SK-N-SH (cell line): ENCODE measurements at regions not wholly inside any gene's neighbourhood (a gene's known extent, or its start where the extent isn't known, plus 50 kb on each side); places are given as distances from the start of the nearest gene placed in this dataset.

Source experiments
- CTCF ChIA-PET: fragments of 300-600, 350-600 bp; formaldehyde crosslinking; extraction: SDS; loops from one replicate; lab custom pipeline; 2021; lab: Yijun Ruan, JAX
- POLR2A ChIA-PET: fragments of 350-600 bp; sonication (Branson Sonifier 250); formaldehyde crosslinking; extraction: SDS; loops from one replicate; lab custom pipeline; 2020; ENCODE audit warnings: antibody characterized with exemption, inconsistent platforms; lab: Yijun Ruan, JAX
- DNase-seq: peaks from one replicate; pipeline ENCODE4 v3.0.0; 2012
- H2AFZ ChIP-seq: fragments of 200-600 bp; sonication (generic); 2 replicates; pipeline ENCODE4 v1.8.1; 2016; ENCODE audit warnings: antibody characterized with exemption, mild to moderate bottlenecking, low read depth
- H3F3A ChIP-seq: fragments of 200-600 bp; sonication (generic); replicated peaks from 2 replicates; pipeline ENCODE3; 2016; ENCODE audit warnings: antibody characterized with exemption, mild to moderate bottlenecking; ENCODE audit not compliant: insufficient read depth
- H3K27ac ChIP-seq, 2 experiments: fragments of 200-500 bp in 1 of 2; fragments of 200-600 bp in 1 of 2; sonication (Bioruptor generic) in 1 of 2; sonication (generic), shearing (Covaris generic) in 1 of 2; 2 replicates each; pipeline versions ENCODE4 v1.5.1 to v1.6.1; 2014 to 2016; ENCODE audit warnings: low read depth in 2 of 2, inconsistent platforms in 1 of 2, low read length in 1 of 2, mild to moderate bottlenecking in 1 of 2, mixed read lengths in 1 of 2
- H3K27me3 ChIP-seq: fragments of 200-600 bp; sonication (generic), shearing (Covaris generic); 2 replicates; pipeline ENCODE4 v1.6.1; 2016; ENCODE audit warnings: mixed run types; ENCODE audit not compliant: insufficient read depth
- H3K36me3 ChIP-seq, 2 experiments: fragments of 200-500 bp in 1 of 2; fragments of 200-600 bp in 1 of 2; sonication (Bioruptor generic) in 1 of 2; sonication (generic) in 1 of 2; replicated peaks in 1 of 2; 2 replicates each; pipeline versions ENCODE3 to v1.5.1; 2014 to 2016; ENCODE audit warnings: low read length in 1 of 2, mild to moderate bottlenecking in 1 of 2; ENCODE audit not compliant: insufficient read depth in 2 of 2, control insufficient read depth in 1 of 2
- H3K4me1 ChIP-seq, 2 experiments: fragments of 200-500 bp in 1 of 2; fragments of 200-600 bp in 1 of 2; sonication (Bioruptor generic) in 1 of 2; sonication (generic), shearing (Covaris generic) in 1 of 2; 2 replicates each; pipeline versions ENCODE4 v1.5.1 to v1.6.1; 2014 to 2016; ENCODE audit warnings: low read depth in 1 of 2, low read length in 1 of 2, mixed run types in 1 of 2; ENCODE audit not compliant: insufficient read depth in 2 of 2, control insufficient read depth in 1 of 2
- H3K4me2 ChIP-seq: fragments of 200-600 bp; sonication (generic), shearing (Covaris generic); 2 replicates; pipeline ENCODE4 v1.6.1; 2017; ENCODE audit warnings: mixed run types
- H3K4me3 ChIP-seq, 2 experiments: fragments of 200-500 bp in 1 of 2; fragments of 200-600 bp in 1 of 2; sonication (Bioruptor generic) in 1 of 2; sonication (generic), shearing (Covaris generic) in 1 of 2; 2 replicates each; pipeline versions ENCODE4 v1.5.1 to v1.8.1; 2014 to 2016; ENCODE audit warnings: low read depth in 2 of 2, inconsistent platforms in 1 of 2, low read length in 1 of 2, mild to moderate bottlenecking in 1 of 2, mixed read lengths in 1 of 2, moderate library complexity in 1 of 2
- H3K79me2 ChIP-seq: fragments of 200-600 bp; sonication (generic); 2 replicates; pipeline ENCODE4 v1.8.1; 2017; ENCODE audit warnings: mild to moderate bottlenecking; ENCODE audit not compliant: insufficient read depth
- H3K9ac ChIP-seq: fragments of 200-600 bp; sonication (generic); 2 replicates; pipeline ENCODE4 v1.6.1; 2017; ENCODE audit warnings: mixed run types
- H3K9me2 ChIP-seq: fragments of 200-600 bp; sonication (generic); 2 replicates; pipeline ENCODE4 v1.6.1; 2017; ENCODE audit warnings: mixed run types
- H3K9me3 ChIP-seq: fragments of 200-600 bp; sonication (generic); 2 replicates; pipeline ENCODE4 v1.6.1; 2017; ENCODE audit warnings: mixed run types, mild to moderate bottlenecking, moderate library complexity
- H4K20me1 ChIP-seq: fragments of 200-600 bp; sonication (generic); 2 replicates; pipeline ENCODE4 v1.6.1; 2017; ENCODE audit warnings: mild to moderate bottlenecking, mixed run types; ENCODE audit not compliant: insufficient read depth
- CHD2 ChIP-seq: fragments of 150-350 bp; IDR thresholded peaks from 2 replicates; pipeline ENCODE4 v1.6.1; 2018; ENCODE audit warnings: low read length; ENCODE audit not compliant: partially characterized antibody
- EZH2phosphoT487 ChIP-seq: fragments of 200-600 bp; sonication (generic); IDR thresholded peaks from 2 replicates; pipeline ENCODE4 v1.6.1; 2017; ENCODE audit warnings: low read depth, mixed run types, mild to moderate bottlenecking, antibody characterized with exemption, moderate library complexity, borderline replicate concordance
- FOSL2 ChIP-seq: IDR thresholded peaks from 2 replicates; pipeline ENCODE4 v1.4.0; 2012; ENCODE audit warnings: low read depth, mild to moderate bottlenecking, moderate library complexity, borderline replicate concordance
- FOXJ3 ChIP-seq: sonication (generic); formaldehyde crosslinking; IDR thresholded peaks from 2 replicates; pipeline ENCODE4 v1.5.1; 2020; ENCODE audit warnings: mild to moderate bottlenecking, missing genetic modification reagents
- FOXM1 ChIP-seq: IDR thresholded peaks from 2 replicates; pipeline ENCODE4 v1.4.0; 2012; ENCODE audit warnings: low read depth, mild to moderate bottlenecking
- GABPA ChIP-seq: IDR thresholded peaks from 2 replicates; pipeline ENCODE4 v1.4.0; 2012; ENCODE audit warnings: low read depth, mild to moderate bottlenecking
- JUND ChIP-seq: IDR thresholded peaks from 2 replicates; pipeline ENCODE4 v1.4.0; 2012
- MEF2A ChIP-seq: IDR thresholded peaks from 2 replicates; pipeline ENCODE4 v1.4.0; 2012; ENCODE audit warnings: low read depth, borderline replicate concordance
- NFIC ChIP-seq: IDR thresholded peaks from 2 replicates; pipeline ENCODE4 v1.4.0; 2012; ENCODE audit warnings: borderline replicate concordance
- SMC3 ChIP-seq: IDR thresholded peaks from 2 replicates; pipeline ENCODE4 v1.6.1; 2012; ENCODE audit warnings: low read depth, low read length, improper control_type of control experiment
- TAF1 ChIP-seq: IDR thresholded peaks from 2 replicates; pipeline ENCODE4 v1.6.1; 2012; ENCODE audit warnings: low read depth, mild to moderate bottlenecking, low read length, moderate library complexity, borderline replicate concordance
- TEAD4 ChIP-seq: IDR thresholded peaks from 2 replicates; pipeline ENCODE4 v1.4.0; 2012; ENCODE audit warnings: mild to moderate bottlenecking, borderline replicate concordance; ENCODE audit not compliant: insufficient read depth
- YY1 ChIP-seq: IDR thresholded peaks from 2 replicates; pipeline ENCODE4 v1.4.0; 2012; ENCODE audit warnings: low read depth, mild to moderate bottlenecking
- WGBS: methylation state at CpG from one replicate; pipeline ENCODE4 v1.1.6; 2017; ENCODE audit warnings: low lambda C conversion rate; 5-methylcytosine and 5-hydroxymethylcytosine counted together
- TF ChIP-seq, protein P1 (sequence below): fragments of 200-600 bp; sonication (generic); IDR thresholded peaks from 2 replicates; pipeline ENCODE4 v1.6.1; 2017; ENCODE audit warnings: antibody characterized with exemption, mild to moderate bottlenecking, moderate library complexity
- TF ChIP-seq, protein P2 (sequence below): IDR thresholded peaks from 2 replicates; pipeline ENCODE4 v1.6.1; 2012; ENCODE audit warnings: mild to moderate bottlenecking, low read depth, low read length, moderate library complexity

DNA sequence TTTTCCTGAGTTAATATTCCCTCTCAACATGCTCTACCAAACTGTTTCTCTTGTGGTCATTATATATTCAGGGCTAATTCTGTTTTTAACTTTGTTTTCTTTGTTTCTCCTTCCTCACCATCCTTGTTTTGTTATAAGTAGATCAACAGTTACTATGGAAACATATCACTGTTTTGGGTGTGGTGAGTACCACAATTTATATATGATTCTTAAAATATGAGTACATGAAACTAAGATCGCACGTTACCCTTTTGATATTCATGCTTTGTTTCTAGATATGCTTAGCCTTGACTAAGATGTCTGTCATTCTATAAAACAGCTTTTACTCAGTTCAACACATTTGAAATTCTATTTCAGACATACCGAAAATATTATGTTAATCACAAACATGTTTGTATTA lies 232.3 kb upstream of the ITGA4 start:
- CTCF ChIA-PET = no interaction called here
- no peak for DNase-seq
- no peaks in the 10 kb centered on the region for H3K9me2 ChIP-seq
- H3K27me3 ChIP-seq = no peaks in the 10 kb centered on the region
- H3K9ac ChIP-seq = no peak overlapping the region
- H3K79me2 ChIP-seq = no peaks in the 10 kb centered on the region
- POLR2A ChIA-PET = no interaction called here
- H3K27ac ChIP-seq = no peak overlapping the region
- no peaks in the 10 kb centered on the region for H4K20me1 ChIP-seq
- no peak overlapping the region for H3K4me2 ChIP-seq
- 81% methylated on average over 3 of the region's 3 CpGs for WGBS
- no peaks in the 10 kb centered on the region for H3F3A ChIP-seq
- H3K9me3 ChIP-seq = no peaks in the 10 kb centered on the region
- no peaks in the 10 kb centered on the region for H3K4me1 ChIP-seq
- no peak for TF ChIP-seq NFIC
- no peak for TF ChIP-seq EZH2phosphoT487
- no peak for TF ChIP-seq FOXJ3
- TF ChIP-seq FOSL2 = no peak
- TF ChIP-seq JUND = no peak
- TF ChIP-seq, protein P1, sequence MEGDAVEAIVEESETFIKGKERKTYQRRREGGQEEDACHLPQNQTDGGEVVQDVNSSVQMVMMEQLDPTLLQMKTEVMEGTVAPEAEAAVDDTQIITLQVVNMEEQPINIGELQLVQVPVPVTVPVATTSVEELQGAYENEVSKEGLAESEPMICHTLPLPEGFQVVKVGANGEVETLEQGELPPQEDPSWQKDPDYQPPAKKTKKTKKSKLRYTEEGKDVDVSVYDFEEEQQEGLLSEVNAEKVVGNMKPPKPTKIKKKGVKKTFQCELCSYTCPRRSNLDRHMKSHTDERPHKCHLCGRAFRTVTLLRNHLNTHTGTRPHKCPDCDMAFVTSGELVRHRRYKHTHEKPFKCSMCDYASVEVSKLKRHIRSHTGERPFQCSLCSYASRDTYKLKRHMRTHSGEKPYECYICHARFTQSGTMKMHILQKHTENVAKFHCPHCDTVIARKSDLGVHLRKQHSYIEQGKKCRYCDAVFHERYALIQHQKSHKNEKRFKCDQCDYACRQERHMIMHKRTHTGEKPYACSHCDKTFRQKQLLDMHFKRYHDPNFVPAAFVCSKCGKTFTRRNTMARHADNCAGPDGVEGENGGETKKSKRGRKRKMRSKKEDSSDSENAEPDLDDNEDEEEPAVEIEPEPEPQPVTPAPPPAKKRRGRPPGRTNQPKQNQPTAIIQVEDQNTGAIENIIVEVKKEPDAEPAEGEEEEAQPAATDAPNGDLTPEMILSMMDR = no peak
- no peak for TF ChIP-seq MEF2A
- no peak for TF ChIP-seq FOXM1
- TF ChIP-seq TEAD4 = no peak
- no peak for TF ChIP-seq CHD2
- TF ChIP-seq GABPA = no peak
- no peak for TF ChIP-seq TAF1
- no peak for TF ChIP-seq YY1
- no peak for TF ChIP-seq SMC3
- TF ChIP-seq, protein P2, sequence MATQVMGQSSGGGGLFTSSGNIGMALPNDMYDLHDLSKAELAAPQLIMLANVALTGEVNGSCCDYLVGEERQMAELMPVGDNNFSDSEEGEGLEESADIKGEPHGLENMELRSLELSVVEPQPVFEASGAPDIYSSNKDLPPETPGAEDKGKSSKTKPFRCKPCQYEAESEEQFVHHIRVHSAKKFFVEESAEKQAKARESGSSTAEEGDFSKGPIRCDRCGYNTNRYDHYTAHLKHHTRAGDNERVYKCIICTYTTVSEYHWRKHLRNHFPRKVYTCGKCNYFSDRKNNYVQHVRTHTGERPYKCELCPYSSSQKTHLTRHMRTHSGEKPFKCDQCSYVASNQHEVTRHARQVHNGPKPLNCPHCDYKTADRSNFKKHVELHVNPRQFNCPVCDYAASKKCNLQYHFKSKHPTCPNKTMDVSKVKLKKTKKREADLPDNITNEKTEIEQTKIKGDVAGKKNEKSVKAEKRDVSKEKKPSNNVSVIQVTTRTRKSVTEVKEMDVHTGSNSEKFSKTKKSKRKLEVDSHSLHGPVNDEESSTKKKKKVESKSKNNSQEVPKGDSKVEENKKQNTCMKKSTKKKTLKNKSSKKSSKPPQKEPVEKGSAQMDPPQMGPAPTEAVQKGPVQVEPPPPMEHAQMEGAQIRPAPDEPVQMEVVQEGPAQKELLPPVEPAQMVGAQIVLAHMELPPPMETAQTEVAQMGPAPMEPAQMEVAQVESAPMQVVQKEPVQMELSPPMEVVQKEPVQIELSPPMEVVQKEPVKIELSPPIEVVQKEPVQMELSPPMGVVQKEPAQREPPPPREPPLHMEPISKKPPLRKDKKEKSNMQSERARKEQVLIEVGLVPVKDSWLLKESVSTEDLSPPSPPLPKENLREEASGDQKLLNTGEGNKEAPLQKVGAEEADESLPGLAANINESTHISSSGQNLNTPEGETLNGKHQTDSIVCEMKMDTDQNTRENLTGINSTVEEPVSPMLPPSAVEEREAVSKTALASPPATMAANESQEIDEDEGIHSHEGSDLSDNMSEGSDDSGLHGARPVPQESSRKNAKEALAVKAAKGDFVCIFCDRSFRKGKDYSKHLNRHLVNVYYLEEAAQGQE = no peak
- no peak overlapping the region for H3K4me3 ChIP-seq
- 0 out of 2 replicates have a peak overlapping the region, but pooled peaks have one; percentile 24 for H2AFZ ChIP-seq
- H3K36me3 ChIP-seq = no peaks in the 10 kb centered on the region
